ENCODE measurements at regions not wholly inside any gene's neighbourhood (a gene's known extent, or its start where the extent isn't known, plus 50 kb on each side); places are given as distances from the start of the nearest gene placed in this dataset.
A peak's percentile ranks its signal among the peaks of the same experiment; 100 is the strongest.
"Not testable (repeated sequence)": the region's sequence is repeated elsewhere in the genome, so short reads cannot be mapped to it uniquely, and the experiment has no call there.

- ATAC-seq (replicated peaks; ENCODE audit: extremely low read depth, poor library complexity, severe bottlenecking) (peak; percentile 24), DNase-seq (ENCODE audit: low spot score in 2 of 2) (peak; percentile 43 to 49)
- H3K27me3 Mint-ChIP-seq: no peaks in the 10 kb centered on the region
- no peaks in the 10 kb centered on the region for H3K9me3 Mint-ChIP-seq
- no peaks in the 10 kb centered on the region for H3K4me1 Mint-ChIP-seq
- no peak overlapping the region for H3K4me3 Mint-ChIP-seq
- no peaks in the 10 kb centered on the region for H3K36me3 Mint-ChIP-seq (ENCODE audit: insufficient read depth)
- no peak overlapping the region for H3K27ac Mint-ChIP-seq (ENCODE audit: low read depth)
These were observed 200.5 kb downstream of the GOLGA6L6 start for GRCh38 chr15:20340931-20341661.

GRCh38 chr15:20340331-20340811, 201.2 kb downstream of the GOLGA6L6 start:
- Mint-ChIP-seq H3K27me3 (no peaks in the 10 kb centered on the region), H3K9me3 (no peaks in the 10 kb centered on the region)

GRCh38 chr15:20339086-20339791, 202.4 kb downstream of the GOLGA6L6 start:
- H3K27ac Mint-ChIP-seq (ENCODE audit: low read depth); H3K27me3 Mint-ChIP-seq; H3K4me1 Mint-ChIP-seq; ATAC-seq (replicated peaks; ENCODE audit: extremely low read depth, poor library complexity, severe bottlenecking); H3K36me3 Mint-ChIP-seq (ENCODE audit: insufficient read depth); H3K9me3 Mint-ChIP-seq; DNase-seq (ENCODE audit: low spot score in 2 of 2); H3K4me3 Mint-ChIP-seq: not testable (repeated sequence)

More at GRCh38 chr15:20340331-20340811, 201.2 kb downstream of the GOLGA6L6 start:
- Mint-ChIP-seq H3K36me3 (ENCODE audit: insufficient read depth) (no peaks in the 10 kb centered on the region), H3K4me1 (no peaks in the 10 kb centered on the region), H3K27ac (ENCODE audit: low read depth) (no peak overlapping the region), H3K4me3 (no peak overlapping the region)
- ATAC-seq (replicated peaks; ENCODE audit: extremely low read depth, poor library complexity, severe bottlenecking): no peak
- peak; percentile 42 to 50 for DNase-seq (ENCODE audit: low spot score in 2 of 2)

GRCh38 chr15:20338671-20339070, 202.9 kb downstream of the GOLGA6L6 start:
- H3K4me3 Mint-ChIP-seq; DNase-seq (ENCODE audit: low spot score in 2 of 2); ATAC-seq (replicated peaks; ENCODE audit: extremely low read depth, poor library complexity, severe bottlenecking); H3K9me3 Mint-ChIP-seq; H3K27me3 Mint-ChIP-seq; H3K36me3 Mint-ChIP-seq (ENCODE audit: insufficient read depth); H3K27ac Mint-ChIP-seq (ENCODE audit: low read depth); H3K4me1 Mint-ChIP-seq: not testable (repeated sequence)

- not testable (repeated sequence) for H3K9me3 Mint-ChIP-seq; ATAC-seq (replicated peaks; ENCODE audit: extremely low read depth, poor library complexity, severe bottlenecking); H3K27me3 Mint-ChIP-seq; H3K36me3 Mint-ChIP-seq (ENCODE audit: insufficient read depth); H3K27ac Mint-ChIP-seq (ENCODE audit: low read depth); DNase-seq (ENCODE audit: low spot score in 2 of 2); H3K4me1 Mint-ChIP-seq; H3K4me3 Mint-ChIP-seq
These were observed 204.4 kb downstream of the GOLGA6L6 start for GRCh38 chr15:20337238-20337637.

- ATAC-seq (replicated peaks; ENCODE audit: extremely low read depth, poor library complexity, severe bottlenecking); H3K27me3 Mint-ChIP-seq; H3K4me1 Mint-ChIP-seq; DNase-seq (ENCODE audit: low spot score in 2 of 2); H3K4me3 Mint-ChIP-seq; H3K36me3 Mint-ChIP-seq (ENCODE audit: insufficient read depth); H3K27ac Mint-ChIP-seq (ENCODE audit: low read depth); H3K9me3 Mint-ChIP-seq: not testable (repeated sequence)
These were observed 207.1 kb downstream of the GOLGA6L6 start for GRCh38 chr15:20334451-20334850.

GRCh38 chr15:20325751-20326150, 215.8 kb downstream of the GOLGA6L6 start:
- H3K4me3 Mint-ChIP-seq; H3K27ac Mint-ChIP-seq (ENCODE audit: low read depth); H3K9me3 Mint-ChIP-seq; ATAC-seq (replicated peaks; ENCODE audit: extremely low read depth, poor library complexity, severe bottlenecking); DNase-seq (ENCODE audit: low spot score in 2 of 2); H3K4me1 Mint-ChIP-seq; H3K36me3 Mint-ChIP-seq (ENCODE audit: insufficient read depth); H3K27me3 Mint-ChIP-seq: not testable (repeated sequence)

GRCh38 chr15:20317132-20317531, 224.5 kb downstream of the GOLGA6L6 start:
- H3K36me3 Mint-ChIP-seq (ENCODE audit: insufficient read depth); ATAC-seq (replicated peaks; ENCODE audit: extremely low read depth, poor library complexity, severe bottlenecking): not testable (repeated sequence)

GRCh38 chr15:20311014-20311680, 230.5 kb downstream of the GOLGA6L6 start:
- not testable (repeated sequence) for ATAC-seq (replicated peaks; ENCODE audit: extremely low read depth, poor library complexity, severe bottlenecking); H3K4me3 Mint-ChIP-seq; H3K9me3 Mint-ChIP-seq; H3K4me1 Mint-ChIP-seq; H3K36me3 Mint-ChIP-seq (ENCODE audit: insufficient read depth); H3K27me3 Mint-ChIP-seq; DNase-seq (ENCODE audit: low spot score in 2 of 2); H3K27ac Mint-ChIP-seq (ENCODE audit: low read depth)

More at GRCh38 chr15:20317132-20317531, 224.5 kb downstream of the GOLGA6L6 start:
- not testable (repeated sequence) for H3K4me3 Mint-ChIP-seq; H3K9me3 Mint-ChIP-seq; H3K27me3 Mint-ChIP-seq; DNase-seq (ENCODE audit: low spot score in 2 of 2); H3K27ac Mint-ChIP-seq (ENCODE audit: low read depth); H3K4me1 Mint-ChIP-seq

GRCh38 chr15:20310603-20311002, 231.0 kb downstream of the GOLGA6L6 start:
- no peaks in the 10 kb centered on the region for H3K9me3 Mint-ChIP-seq
- H3K27me3 Mint-ChIP-seq: no peaks in the 10 kb centered on the region
- no peak for DNase-seq (ENCODE audit: low spot score in 2 of 2)
- no peak overlapping the region for H3K27ac Mint-ChIP-seq (ENCODE audit: low read depth)
- no peaks in the 10 kb centered on the region for H3K36me3 Mint-ChIP-seq (ENCODE audit: insufficient read depth)
- ATAC-seq (replicated peaks; ENCODE audit: extremely low read depth, poor library complexity, severe bottlenecking): no peak
- no peaks in the 10 kb centered on the region for H3K4me1 Mint-ChIP-seq
- H3K4me3 Mint-ChIP-seq: no peak overlapping the region

GRCh38 chr15:20309966-20310365, 231.6 kb downstream of the GOLGA6L6 start:
- H3K4me3 Mint-ChIP-seq; H3K27ac Mint-ChIP-seq (ENCODE audit: low read depth); H3K36me3 Mint-ChIP-seq (ENCODE audit: insufficient read depth); H3K27me3 Mint-ChIP-seq; H3K9me3 Mint-ChIP-seq; ATAC-seq (replicated peaks; ENCODE audit: extremely low read depth, poor library complexity, severe bottlenecking); DNase-seq (ENCODE audit: low spot score in 2 of 2); H3K4me1 Mint-ChIP-seq: not testable (repeated sequence)

GRCh38 chr15:20309395-20309794, 232.2 kb downstream of the GOLGA6L6 start:
- H3K27ac Mint-ChIP-seq (ENCODE audit: low read depth); H3K4me3 Mint-ChIP-seq; DNase-seq (ENCODE audit: low spot score in 2 of 2); H3K27me3 Mint-ChIP-seq; H3K9me3 Mint-ChIP-seq; H3K36me3 Mint-ChIP-seq (ENCODE audit: insufficient read depth); ATAC-seq (replicated peaks; ENCODE audit: extremely low read depth, poor library complexity, severe bottlenecking); H3K4me1 Mint-ChIP-seq: not testable (repeated sequence)
